OCI-LY1 (cell line): ENCODE measurements at regions not wholly inside any gene's neighbourhood (a gene's known extent, or its start where the extent isn't known, plus 50 kb on each side); places are given as distances from the start of the nearest gene placed in this dataset.

Experiments
- H2AFZ ChIP-seq: fragments of 200-600 bp; sonication (generic), shearing (Covaris generic); 2 replicates; pipeline ENCODE4 v1.6.0; 2014; ENCODE audit warnings: antibody characterized with exemption, mild to moderate bottlenecking, low read length
- H3F3A ChIP-seq: fragments of 200-600 bp; sonication (generic), shearing (Covaris generic); 2 replicates; pipeline ENCODE4 v1.6.0; 2014; ENCODE audit warnings: mild to moderate bottlenecking, antibody characterized with exemption, low read length, moderate library complexity; ENCODE audit not compliant: insufficient read depth
- H3K27ac ChIP-seq: fragments of 200-600 bp; sonication (generic); 2 replicates; pipeline ENCODE4 v1.5.1; 2014; ENCODE audit warnings: low read length, mixed run types, mild to moderate bottlenecking, low read depth; ENCODE audit not compliant: poor library complexity, severe bottlenecking
- H3K27me3 ChIP-seq: fragments of 200-600 bp; sonication (generic); 2 replicates; pipeline ENCODE4 v1.6.0; 2014; ENCODE audit warnings: antibody characterized with exemption, mild to moderate bottlenecking, low read length, moderate library complexity; ENCODE audit not compliant: insufficient read depth
- H3K36me3 ChIP-seq: fragments of 200-600 bp; sonication (generic); 2 replicates; pipeline ENCODE4 v1.6.1; 2014; ENCODE audit warnings: mild to moderate bottlenecking, antibody characterized with exemption, low read length, moderate library complexity, mixed read lengths; ENCODE audit not compliant: insufficient read depth
- H3K4me1 ChIP-seq: fragments of 200-600 bp; sonication (generic); 2 replicates; pipeline ENCODE4 v1.5.1; 2014; ENCODE audit warnings: mild to moderate bottlenecking, low read length, moderate library complexity; ENCODE audit not compliant: insufficient read depth, severe bottlenecking
- H3K4me2 ChIP-seq: fragments of 200-600 bp; sonication (generic), shearing (Covaris generic); 2 replicates; pipeline ENCODE4 v1.6.1; 2014; ENCODE audit warnings: low read length
- H3K4me3 ChIP-seq: fragments of 200-600 bp; sonication (generic); 2 replicates; pipeline ENCODE4 v1.5.1; 2014; ENCODE audit warnings: low read length, low read depth, mild to moderate bottlenecking, mixed read lengths; ENCODE audit not compliant: poor library complexity, severe bottlenecking
- H3K79me2 ChIP-seq: fragments of 200-600 bp; shearing (Covaris generic); 2 replicates; pipeline ENCODE4 v1.6.1; 2016; ENCODE audit warnings: mixed run types, low read length, mixed read lengths; ENCODE audit not compliant: insufficient read depth
- H3K9ac ChIP-seq: fragments of 200-600 bp; sonication (generic), shearing (Covaris generic); 2 replicates; pipeline ENCODE4 v1.6.1; 2014; ENCODE audit warnings: mild to moderate bottlenecking, low read length, mixed read lengths
- H3K9me2 ChIP-seq: fragments of 200-600 bp; sonication (generic), shearing (Covaris generic); 2 replicates; pipeline ENCODE4 v1.6.1; 2014; ENCODE audit warnings: low read depth, mild to moderate bottlenecking, low read length, mixed read lengths
- H3K9me3 ChIP-seq: fragments of 200-600 bp; shearing (Covaris generic); 2 replicates; pipeline ENCODE4 v1.6.1; 2014; ENCODE audit warnings: low read length, mixed read lengths
- H4K20me1 ChIP-seq: fragments of 200-600 bp; sonication (generic), shearing (Covaris generic); 2 replicates; pipeline ENCODE4 v1.6.0; 2016; ENCODE audit warnings: mild to moderate bottlenecking, low read length; ENCODE audit not compliant: insufficient read depth
- EZH2 ChIP-seq: fragments of 200-600 bp; sonication (generic), shearing (Covaris generic); IDR thresholded peaks from 2 replicates; pipeline ENCODE4 v1.8.0; 2017; ENCODE audit warnings: borderline replicate concordance, mixed run types, mild to moderate bottlenecking, antibody characterized with exemption, low read length, moderate library complexity, mixed read lengths
- TF ChIP-seq, protein P1 (sequence below): fragments of 200-600 bp; sonication (generic), shearing (Covaris generic); IDR thresholded peaks from 2 replicates; pipeline ENCODE4 v1.5.1; 2017; ENCODE audit warnings: mild to moderate bottlenecking, antibody characterized with exemption, low read length, moderate library complexity, mixed read lengths

DNA sequence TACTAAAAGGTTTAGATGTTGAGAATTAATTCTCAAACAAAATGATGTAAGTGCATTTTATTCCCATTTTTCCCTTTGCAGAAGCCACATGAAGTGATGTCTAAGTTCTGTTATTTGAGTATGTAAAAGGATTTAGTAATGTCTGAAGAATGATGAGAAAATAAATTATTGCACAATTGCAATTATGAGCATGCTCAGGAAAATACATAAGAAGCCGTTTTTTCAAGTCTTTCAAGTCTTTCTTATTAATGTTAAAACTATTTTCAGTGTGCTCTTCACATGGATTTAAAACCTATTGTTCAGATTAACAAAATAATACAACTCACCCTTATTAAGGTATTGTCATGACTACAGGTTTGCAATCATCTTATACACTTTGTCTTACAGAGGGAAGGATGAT lies 331.4 kb upstream of the NETO1 start:
- no peaks in the 10 kb centered on the region for H3K27me3 ChIP-seq
- H3K9ac ChIP-seq, result no peak overlapping the region
- H3K9me3 ChIP-seq, result no peaks in the 10 kb centered on the region
- no peaks in the 10 kb centered on the region for H3K36me3 ChIP-seq
- H2AFZ ChIP-seq, result no peak overlapping the region
- H3K4me2 ChIP-seq, result no peak overlapping the region
- no peaks in the 10 kb centered on the region for H3F3A ChIP-seq
- no peaks in the 10 kb centered on the region for H3K9me2 ChIP-seq
- H4K20me1 ChIP-seq, result no peaks in the 10 kb centered on the region
- no peaks in the 10 kb centered on the region for H3K4me1 ChIP-seq
- TF ChIP-seq, protein P1, sequence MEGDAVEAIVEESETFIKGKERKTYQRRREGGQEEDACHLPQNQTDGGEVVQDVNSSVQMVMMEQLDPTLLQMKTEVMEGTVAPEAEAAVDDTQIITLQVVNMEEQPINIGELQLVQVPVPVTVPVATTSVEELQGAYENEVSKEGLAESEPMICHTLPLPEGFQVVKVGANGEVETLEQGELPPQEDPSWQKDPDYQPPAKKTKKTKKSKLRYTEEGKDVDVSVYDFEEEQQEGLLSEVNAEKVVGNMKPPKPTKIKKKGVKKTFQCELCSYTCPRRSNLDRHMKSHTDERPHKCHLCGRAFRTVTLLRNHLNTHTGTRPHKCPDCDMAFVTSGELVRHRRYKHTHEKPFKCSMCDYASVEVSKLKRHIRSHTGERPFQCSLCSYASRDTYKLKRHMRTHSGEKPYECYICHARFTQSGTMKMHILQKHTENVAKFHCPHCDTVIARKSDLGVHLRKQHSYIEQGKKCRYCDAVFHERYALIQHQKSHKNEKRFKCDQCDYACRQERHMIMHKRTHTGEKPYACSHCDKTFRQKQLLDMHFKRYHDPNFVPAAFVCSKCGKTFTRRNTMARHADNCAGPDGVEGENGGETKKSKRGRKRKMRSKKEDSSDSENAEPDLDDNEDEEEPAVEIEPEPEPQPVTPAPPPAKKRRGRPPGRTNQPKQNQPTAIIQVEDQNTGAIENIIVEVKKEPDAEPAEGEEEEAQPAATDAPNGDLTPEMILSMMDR, result no peak
- no peak for TF ChIP-seq EZH2
- no peaks in the 10 kb centered on the region for H3K79me2 ChIP-seq
- H3K27ac ChIP-seq, result no peak overlapping the region
- no peak overlapping the region for H3K4me3 ChIP-seq

DNA sequence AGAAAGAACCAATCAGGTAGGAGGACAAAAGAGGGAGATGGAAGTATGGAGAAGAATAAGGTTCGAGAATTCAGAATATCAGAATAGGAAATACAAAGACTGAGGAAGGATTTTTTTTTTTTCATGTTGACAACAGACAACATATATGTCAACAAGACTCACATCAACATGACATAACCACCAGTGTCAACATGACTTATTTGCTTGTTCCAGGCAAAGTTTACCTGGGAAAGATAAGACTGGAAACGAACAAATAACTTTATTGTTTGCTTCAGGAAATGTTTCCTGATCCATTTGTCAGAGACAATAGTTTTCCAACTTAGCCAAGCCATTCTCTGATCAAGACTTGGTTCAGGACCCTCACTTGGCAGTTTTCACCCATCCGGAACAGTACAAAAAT lies 321.9 kb upstream of the NETO1 start:
- TF ChIP-seq, protein P1, result no peak
- TF ChIP-seq EZH2, result no peak
- no peak overlapping the region for H2AFZ ChIP-seq
- H3K9me2 ChIP-seq, result no peaks in the 10 kb centered on the region
- H3K27ac ChIP-seq, result no peak overlapping the region
- no peaks in the 10 kb centered on the region for H3K27me3 ChIP-seq
- H3K36me3 ChIP-seq, result no peaks in the 10 kb centered on the region
- H3K9me3 ChIP-seq, result no peaks in the 10 kb centered on the region
- no peaks in the 10 kb centered on the region for H3K79me2 ChIP-seq
- H3F3A ChIP-seq, result no peaks in the 10 kb centered on the region
- no peaks in the 10 kb centered on the region for H3K4me1 ChIP-seq
- no peak overlapping the region for H3K4me3 ChIP-seq
- H3K4me2 ChIP-seq, result no peak overlapping the region
- no peak overlapping the region for H3K9ac ChIP-seq
- no peaks in the 10 kb centered on the region for H4K20me1 ChIP-seq

DNA sequence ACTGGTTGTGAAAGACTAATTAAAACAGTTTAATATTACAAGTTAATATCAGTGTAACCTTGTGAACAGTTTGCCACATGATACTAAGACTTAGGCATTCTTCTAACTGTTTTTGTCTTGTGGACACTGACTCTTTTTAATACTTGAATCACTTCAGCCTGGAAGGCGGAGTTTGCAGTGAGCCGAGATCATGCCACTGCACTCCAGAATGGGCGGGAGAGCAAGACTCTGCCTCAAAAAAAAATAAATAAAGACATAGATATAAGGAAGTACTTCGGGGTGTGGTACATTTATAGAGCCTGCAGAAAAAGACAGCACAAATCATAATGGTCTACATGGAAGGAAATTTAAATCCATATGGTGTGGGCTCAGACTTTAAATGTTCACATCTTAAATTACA lies 300.4 kb upstream of the NETO1 start:
- H3K4me2 ChIP-seq, result no peak overlapping the region
- no peaks in the 10 kb centered on the region for H3F3A ChIP-seq
- no peaks in the 10 kb centered on the region for H3K27me3 ChIP-seq
- no peaks in the 10 kb centered on the region for H3K79me2 ChIP-seq
- H3K27ac ChIP-seq, result no peak overlapping the region
- H3K36me3 ChIP-seq, result no peaks in the 10 kb centered on the region
- no peak for TF ChIP-seq EZH2
- TF ChIP-seq, protein P1, result no peak
- H4K20me1 ChIP-seq, result no peaks in the 10 kb centered on the region
- H2AFZ ChIP-seq, result no peak overlapping the region
- H3K9me3 ChIP-seq, result no peaks in the 10 kb centered on the region
- H3K9me2 ChIP-seq, result no peaks in the 10 kb centered on the region
- no peak overlapping the region for H3K9ac ChIP-seq
- H3K4me1 ChIP-seq, result no peaks in the 10 kb centered on the region
- H3K4me3 ChIP-seq, result no peak overlapping the region
